ENCODE measurements at regions not wholly inside any gene's neighbourhood (a gene's known extent, or its start where the extent isn't known, plus 50 kb on each side); places are given as distances from the start of the nearest gene placed in this dataset.

GRCh38 chr13:90700340-90700739, 647.1 kb upstream of the MIR17HG start:
- Histone ChIP-seq H3K4me1 (replicated peaks in 1 of 2) (peaks cover 0 to 3% of the 10 kb centered on the region in 2 donors), H3K4me3 (no peak overlapping the region), H3K27ac (no peak overlapping the region)
- WGBS, 10 experiments: no CpG with 5 or more reads among the region's 1 CpG
- in situ Hi-C loops (cut with MboI; ENCODE audit: low pct_unique_long_range_greater_than_20kb in 2 of 9, low sequenced_read_pairs in 9 of 9, unreplicated experiment in 9 of 9): no loop called here
- peak in 1 of 8 experiments; percentile 12 for ATAC-seq (replicated peaks in 6 of 8)

- 40 to 100% (median 88%) methylated on average over 1 to 2 of the region's 2 CpGs; no CpG with 5 or more reads in 1 of the 10 experiments for WGBS, 10 experiments
- peaks cover 0 to 3% of the 10 kb centered on the region in 2 donors for H3K4me1 ChIP-seq (replicated peaks in 1 of 2)
- ATAC-seq (replicated peaks in 6 of 8): no peak
- no peak overlapping the region for H3K4me3 ChIP-seq
- in situ Hi-C loops (cut with MboI; ENCODE audit: low pct_unique_long_range_greater_than_20kb in 2 of 9, low sequenced_read_pairs in 9 of 9, unreplicated experiment in 9 of 9): no loop called here
- H3K27ac ChIP-seq: no peak overlapping the region
These were observed 646.2 kb upstream of the MIR17HG start for GRCh38 chr13:90701264-90701663.

DNA sequence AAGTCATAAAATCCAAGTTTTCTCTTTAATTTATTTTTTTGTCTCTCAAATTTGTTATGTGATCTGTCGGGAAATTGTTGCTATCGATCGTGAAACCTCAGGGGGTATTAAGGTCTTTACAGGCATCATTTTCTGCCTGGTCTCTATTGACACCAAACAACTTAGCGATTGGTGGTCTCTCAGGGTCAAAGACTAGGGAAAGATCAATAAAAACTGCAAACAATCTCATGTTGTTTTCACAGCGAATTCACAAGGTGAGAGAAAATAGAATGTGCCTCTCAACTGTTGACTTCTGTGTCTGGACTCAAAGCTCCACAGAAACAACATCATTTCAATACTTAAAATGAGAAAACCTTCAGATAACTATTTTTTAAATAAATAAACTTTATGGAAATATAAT, 645.4 kb upstream of the MIR17HG start:
- Histone ChIP-seq H3K4me1 (replicated peaks in 1 of 2) (no peaks in the 10 kb centered on the region), H3K27ac (no peak overlapping the region), H3K4me3 (no peak overlapping the region)
- in situ Hi-C loops (cut with MboI; ENCODE audit: low pct_unique_long_range_greater_than_20kb in 2 of 9, low sequenced_read_pairs in 9 of 9, unreplicated experiment in 9 of 9): no loop called here
- 62 to 98% (median 79%) methylated on average over 3 to 5 of the region's 5 CpGs; no CpG with 5 or more reads in 1 of the 10 experiments for WGBS, 10 experiments
- ATAC-seq (replicated peaks in 6 of 8): no peak

DNA sequence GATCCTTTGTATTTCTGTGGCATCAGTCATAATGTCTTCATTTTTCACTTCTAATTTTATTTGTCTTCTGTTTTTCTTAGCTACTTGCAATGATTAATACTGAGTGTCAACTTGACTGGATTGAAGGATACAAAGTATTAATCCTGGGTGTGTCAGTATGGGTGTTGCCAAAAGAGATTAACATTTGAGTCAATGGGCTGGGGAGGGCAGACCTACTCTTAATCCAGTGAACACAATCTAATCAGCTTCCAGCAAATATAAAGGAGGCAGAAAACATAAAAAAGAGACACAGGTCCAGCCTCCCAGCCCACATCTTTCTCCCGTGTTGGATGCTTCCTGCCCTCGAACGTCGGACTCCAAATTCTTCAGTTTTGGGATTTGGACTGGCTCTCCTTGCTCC, 640.9 kb upstream of the MIR17HG start:
- no peak overlapping the region for H3K4me3 ChIP-seq
- H3K4me1 ChIP-seq (replicated peaks in 1 of 2): peaks cover 4 to 23% of the 10 kb centered on the region in 2 donors
- H3K27ac ChIP-seq: no peak overlapping the region
- ATAC-seq (replicated peaks in 6 of 8): no peak
- in situ Hi-C loops (cut with MboI; ENCODE audit: low pct_unique_long_range_greater_than_20kb in 2 of 9, low sequenced_read_pairs in 9 of 9, unreplicated experiment in 9 of 9): no loop called here
- WGBS, 10 experiments: 96 to 100% (median 100%) methylated on average over 2 to 4 of the region's 4 CpGs; no CpG with 5 or more reads in 7 of the 10 experiments

DNA sequence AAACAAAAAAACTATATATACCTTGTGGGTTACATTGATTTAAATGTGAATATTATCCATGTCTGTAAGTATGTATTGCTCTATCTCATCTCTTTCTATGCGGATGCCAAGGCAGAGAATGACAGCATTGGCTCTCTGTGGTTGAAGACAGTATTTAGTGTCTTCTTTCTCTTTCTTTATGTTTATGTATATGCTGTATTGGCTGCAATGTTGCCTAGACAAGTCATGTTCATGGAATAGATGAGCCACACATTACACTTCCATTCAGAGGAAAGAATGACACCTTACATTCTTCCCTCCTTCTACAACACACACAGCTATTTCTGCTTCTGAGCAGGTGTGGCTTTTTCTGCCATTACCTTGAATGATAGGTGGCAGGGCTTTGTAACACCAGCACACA, 639.4 kb upstream of the MIR17HG start:
- Histone ChIP-seq H3K27ac (no peak overlapping the region), H3K4me1 (replicated peaks in 1 of 2) (peaks cover 4 to 23% of the 10 kb centered on the region in 2 donors), H3K4me3 (no peak overlapping the region)
- 50 to 100% (median 100%) methylated on average over 1 of the region's 1 CpG; no CpG with 5 or more reads in 3 of the 10 experiments for WGBS, 10 experiments
- in situ Hi-C loops (cut with MboI; ENCODE audit: low pct_unique_long_range_greater_than_20kb in 2 of 9, low sequenced_read_pairs in 9 of 9, unreplicated experiment in 9 of 9): no loop called here
- no peak for ATAC-seq (replicated peaks in 6 of 8)

DNA sequence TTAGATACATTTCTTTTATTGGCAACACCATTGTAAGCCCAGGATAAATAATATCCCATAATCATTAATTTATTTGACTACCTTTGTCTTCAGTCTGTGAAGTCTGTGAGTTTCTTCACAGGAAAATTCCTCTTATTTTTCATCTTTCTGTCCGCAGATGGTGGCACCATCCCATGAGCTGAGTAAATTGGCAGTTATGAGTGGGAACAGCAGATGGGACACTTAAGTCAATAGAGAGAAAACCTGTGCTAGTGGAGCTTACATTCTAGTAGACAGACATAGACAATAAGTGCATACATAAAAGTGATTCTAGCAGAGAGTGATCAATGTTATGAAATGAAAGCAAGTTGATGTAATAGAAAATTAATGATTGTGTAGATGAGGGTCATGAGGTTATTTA, 638.2 kb upstream of the MIR17HG start:
- Histone ChIP-seq H3K4me1 (replicated peaks in 1 of 2) (peaks cover 4 to 23% of the 10 kb centered on the region in 2 donors), H3K27ac (no peak overlapping the region), H3K4me3 (no peak overlapping the region)
- in situ Hi-C loops (cut with MboI; ENCODE audit: low pct_unique_long_range_greater_than_20kb in 2 of 9, low sequenced_read_pairs in 9 of 9, unreplicated experiment in 9 of 9): no loop called here
- ATAC-seq (replicated peaks in 6 of 8): no peak
- 60 to 100% (median 78%) methylated on average over 1 of the region's 1 CpG; no CpG with 5 or more reads in 3 of the 10 experiments for WGBS, 10 experiments

DNA sequence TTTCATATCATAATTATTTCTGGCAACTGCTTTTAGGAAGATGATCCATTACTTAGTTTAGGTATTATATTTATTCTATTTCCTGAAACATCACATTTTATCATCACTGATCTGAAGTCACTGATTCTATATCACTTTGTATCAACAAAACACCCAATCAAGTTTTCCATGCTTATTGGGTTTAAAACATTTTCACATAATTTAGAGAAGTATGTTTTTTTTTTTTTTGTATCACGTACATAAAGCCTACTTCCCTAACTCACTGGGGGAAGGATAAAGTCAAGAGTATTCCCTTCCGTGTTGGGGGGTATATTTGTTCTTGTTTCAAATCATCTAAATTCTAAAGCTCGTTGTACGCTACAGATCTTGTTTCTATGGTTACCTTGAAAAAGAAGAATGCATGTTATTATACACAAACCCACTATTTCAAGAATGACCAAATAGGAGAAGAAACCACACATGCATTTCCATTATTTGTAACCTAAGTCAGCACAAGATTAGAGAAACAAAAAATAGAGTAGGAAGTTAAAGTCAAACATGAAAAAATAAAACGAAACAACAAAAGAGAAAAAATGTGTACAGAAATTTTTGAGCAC, 637.2 kb upstream of the MIR17HG start:
- peak in 2 of 8 experiments; percentile 32 to 68 for ATAC-seq (replicated peaks in 6 of 8)
- peaks cover 4 to 23% of the 10 kb centered on the region in 2 donors for H3K4me1 ChIP-seq (replicated peaks in 1 of 2)
- WGBS, 10 experiments: 29 to 82% (median 55%) methylated on average over 1 to 5 of the region's 5 CpGs
- no peak overlapping the region for H3K4me3 ChIP-seq
- in situ Hi-C loops (cut with MboI; ENCODE audit: low pct_unique_long_range_greater_than_20kb in 2 of 9, low sequenced_read_pairs in 9 of 9, unreplicated experiment in 9 of 9): no loop called here
- no peak overlapping the region for H3K27ac ChIP-seq

DNA sequence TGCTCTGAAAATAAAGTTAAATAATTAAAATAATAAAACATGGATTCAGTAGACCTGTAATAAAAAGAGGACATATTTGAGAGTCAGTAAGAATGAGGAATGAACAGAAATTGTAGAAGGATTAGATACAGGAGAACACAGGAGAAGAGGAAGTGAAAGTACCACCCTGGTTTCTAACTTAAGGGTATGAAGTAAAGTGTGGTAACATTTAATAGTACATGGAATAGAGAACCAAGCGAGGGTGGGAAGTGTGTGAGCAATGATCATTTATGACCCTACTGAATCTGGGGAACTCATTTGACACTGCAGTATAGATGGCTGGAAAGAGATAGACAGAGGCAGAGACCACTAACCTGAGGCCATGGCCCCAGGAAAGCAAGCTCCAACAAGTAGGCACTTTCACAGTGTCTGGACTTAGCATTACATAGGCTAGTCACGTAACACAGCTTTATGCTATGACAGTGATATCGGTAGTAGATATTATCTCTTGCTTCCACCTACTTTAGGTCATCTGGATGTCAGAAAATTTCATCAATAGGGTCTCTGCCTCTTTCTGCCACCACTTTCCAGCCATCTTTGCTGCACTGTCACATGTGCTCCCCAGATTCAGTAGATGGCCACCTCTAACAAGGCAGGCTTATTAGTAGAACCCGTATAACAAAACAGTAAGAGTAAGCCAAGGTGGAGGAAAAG, 633.9 kb upstream of the MIR17HG start:
- no peak overlapping the region for H3K4me3 ChIP-seq
- in situ Hi-C loops (cut with MboI; ENCODE audit: low pct_unique_long_range_greater_than_20kb in 2 of 9, low sequenced_read_pairs in 9 of 9, unreplicated experiment in 9 of 9): no loop called here
- peaks cover 25 to 38% of the 10 kb centered on the region in 2 donors for H3K4me1 ChIP-seq (replicated peaks in 1 of 2)
- 66 to 100% (median 96%) methylated on average over 1 to 4 of the region's 4 CpGs; no CpG with 5 or more reads in 3 of the 10 experiments for WGBS, 10 experiments
- no peak overlapping the region for H3K27ac ChIP-seq
- ATAC-seq (replicated peaks in 6 of 8): no peak

DNA sequence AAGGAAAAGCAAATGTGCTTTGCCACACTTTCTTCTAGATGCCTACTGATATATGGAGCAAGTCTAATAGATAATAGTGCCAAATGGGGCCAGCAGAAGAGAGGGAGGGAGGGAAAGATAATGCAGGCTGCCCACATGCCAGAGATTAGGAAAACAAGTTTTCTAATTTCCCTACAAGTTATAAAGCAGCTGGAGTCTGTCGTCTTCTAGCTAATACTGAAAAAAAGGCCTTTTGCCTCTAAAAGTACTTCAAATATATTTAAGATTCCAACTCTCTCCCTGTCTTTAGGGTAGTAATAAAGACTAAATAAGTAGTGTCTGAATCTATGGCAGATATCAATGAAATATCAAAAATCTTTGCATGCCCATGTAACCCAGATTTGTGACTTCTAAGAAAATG, 632.0 kb upstream of the MIR17HG start:
- H3K4me1 ChIP-seq (replicated peaks in 1 of 2): peaks cover 26 to 34% of the 10 kb centered on the region in 2 donors
- 75 to 100% (median 100%) methylated on average over 1 of the region's 1 CpG; no CpG with 5 or more reads in 3 of the 10 experiments for WGBS, 10 experiments
- H3K4me3 ChIP-seq: no peak overlapping the region
- ATAC-seq (replicated peaks in 6 of 8): no peak
- no peak overlapping the region for H3K27ac ChIP-seq
- in situ Hi-C loops (cut with MboI; ENCODE audit: low pct_unique_long_range_greater_than_20kb in 2 of 9, low sequenced_read_pairs in 9 of 9, unreplicated experiment in 9 of 9): no loop called here

DNA sequence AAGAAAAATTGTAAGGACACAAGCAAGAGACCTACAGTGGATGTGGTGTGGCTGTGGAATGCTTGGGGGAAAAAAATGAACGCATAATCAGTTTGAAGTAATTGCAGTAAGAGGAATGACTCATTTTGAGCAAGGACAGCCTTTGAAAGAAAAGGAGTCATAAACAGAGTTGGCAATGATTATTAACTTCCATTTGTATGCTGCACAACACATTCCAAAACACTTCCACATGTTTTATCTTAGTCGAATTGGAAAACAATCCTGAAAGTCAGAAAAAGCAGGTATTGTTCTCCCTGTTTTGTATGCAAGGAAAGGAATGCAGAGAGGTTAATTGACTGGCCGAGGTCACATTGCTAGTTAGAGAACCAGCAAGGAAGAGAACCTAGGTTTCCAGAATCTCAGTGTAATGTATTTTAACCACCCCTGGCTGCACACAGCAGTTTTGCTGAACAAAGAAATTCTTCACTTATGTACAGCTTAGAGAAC, 630.0 kb upstream of the MIR17HG start:
- Histone ChIP-seq H3K4me1 (replicated peaks in 1 of 2) (peaks cover 24 to 31% of the 10 kb centered on the region in 2 donors), H3K4me3 (no peak overlapping the region), H3K27ac (peak overlapping the region in 1 of 2 donors; percentile 15)
- peak; percentile 57 to 98 (median 91) for ATAC-seq (replicated peaks in 6 of 8)
- in situ Hi-C loops (cut with MboI; ENCODE audit: low pct_unique_long_range_greater_than_20kb in 2 of 9, low sequenced_read_pairs in 9 of 9, unreplicated experiment in 9 of 9): no loop called here
- WGBS, 10 experiments: 0 to 32% (median 18%) methylated on average over 2 to 3 of the region's 3 CpGs

- Histone ChIP-seq H3K4me3 (no peak overlapping the region), H3K27ac (no peak overlapping the region), H3K4me1 (replicated peaks in 1 of 2) (peaks cover 24 to 31% of the 10 kb centered on the region in 2 donors)
- ATAC-seq (replicated peaks in 6 of 8): no peak
- in situ Hi-C loops (cut with MboI; ENCODE audit: low pct_unique_long_range_greater_than_20kb in 2 of 9, low sequenced_read_pairs in 9 of 9, unreplicated experiment in 9 of 9): no loop called here
- 52 to 100% (median 81%) methylated on average over 1 to 3 of the region's 3 CpGs; no CpG with 5 or more reads in 1 of the 10 experiments for WGBS, 10 experiments
These were observed 628.0 kb upstream of the MIR17HG start for GRCh38 chr13:90719461-90719860.

DNA sequence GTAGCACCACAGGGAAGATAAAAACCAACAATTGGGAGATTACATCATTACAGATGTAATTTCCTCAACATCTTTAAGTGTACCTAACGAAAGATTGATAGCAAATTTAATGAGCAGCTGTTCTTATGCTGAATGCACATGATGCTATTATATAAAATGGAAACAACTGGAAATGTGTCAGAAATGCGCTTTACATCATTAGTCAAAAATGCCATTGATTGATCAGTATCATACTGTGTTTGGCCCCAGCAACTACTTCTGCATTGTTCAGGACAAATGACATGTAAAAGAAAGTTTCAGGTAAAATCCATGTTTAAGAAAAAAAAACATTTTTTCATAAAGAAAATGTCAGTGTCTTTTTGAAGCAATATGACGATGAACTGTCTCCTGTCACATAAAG, 625.5 kb upstream of the MIR17HG start:
- in situ Hi-C loops (cut with MboI; ENCODE audit: low pct_unique_long_range_greater_than_20kb in 2 of 9, low sequenced_read_pairs in 9 of 9, unreplicated experiment in 9 of 9): no loop called here
- Histone ChIP-seq H3K27ac (no peak overlapping the region), H3K4me1 (replicated peaks in 1 of 2) (peaks cover 20 to 27% of the 10 kb centered on the region in 2 donors), H3K4me3 (no peak overlapping the region)
- no peak for ATAC-seq (replicated peaks in 6 of 8)
- 40 to 83% (median 49%) methylated on average over 1 to 3 of the region's 3 CpGs for WGBS, 10 experiments

DNA sequence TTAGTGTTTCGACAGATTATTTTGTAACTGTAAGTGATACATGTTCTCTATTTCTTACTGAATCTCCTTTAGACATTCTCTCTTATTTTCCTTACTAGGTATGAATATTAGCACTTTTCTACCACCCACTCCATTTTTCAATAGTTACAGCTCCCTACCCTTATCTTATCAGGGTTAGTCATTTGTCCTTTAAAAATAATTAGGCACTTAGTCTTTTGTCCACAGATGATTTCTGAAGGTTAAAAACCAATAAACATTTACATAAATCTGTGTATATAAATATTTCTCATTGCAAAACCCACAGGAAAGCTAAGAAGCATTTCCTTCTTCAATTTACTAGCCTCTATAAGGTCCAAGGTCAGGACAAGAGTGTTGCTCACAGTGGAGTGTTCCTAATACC, 624.1 kb upstream of the MIR17HG start:
- Histone ChIP-seq H3K27ac (no peak overlapping the region), H3K4me3 (no peak overlapping the region), H3K4me1 (replicated peaks in 1 of 2) (peaks cover 5 to 13% of the 10 kb centered on the region in 2 donors)
- WGBS, 10 experiments: 54 to 100% (median 84%) methylated on average over 1 of the region's 1 CpG
- in situ Hi-C loops (cut with MboI; ENCODE audit: low pct_unique_long_range_greater_than_20kb in 2 of 9, low sequenced_read_pairs in 9 of 9, unreplicated experiment in 9 of 9): no loop called here
- no peak for ATAC-seq (replicated peaks in 6 of 8)
